ENCODE measurements at regions not wholly inside any gene's neighbourhood (a gene's known extent, or its start where the extent isn't known, plus 50 kb on each side); places are given as distances from the start of the nearest gene placed in this dataset.

DNA sequence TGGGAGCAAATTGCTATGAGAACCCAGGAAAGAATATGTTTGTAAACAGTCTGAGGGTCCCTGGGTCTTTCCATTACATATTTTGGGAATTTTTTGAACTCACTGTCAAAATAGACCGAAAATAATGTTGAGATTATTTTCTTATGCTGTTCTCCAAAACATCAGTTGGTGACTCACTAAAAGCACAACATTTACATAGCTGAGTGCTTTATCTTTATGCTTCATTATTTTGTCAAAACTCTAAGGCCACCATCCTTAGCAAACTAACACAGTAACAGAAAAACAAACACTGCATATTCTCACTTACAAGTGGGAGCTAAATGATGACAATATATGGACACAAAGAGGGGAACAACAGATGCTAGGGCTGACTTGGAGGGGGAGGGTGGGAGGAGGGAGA lies 459.3 kb downstream of the ADGRL2 start:
- TF ChIP-seq, protein P1, sequence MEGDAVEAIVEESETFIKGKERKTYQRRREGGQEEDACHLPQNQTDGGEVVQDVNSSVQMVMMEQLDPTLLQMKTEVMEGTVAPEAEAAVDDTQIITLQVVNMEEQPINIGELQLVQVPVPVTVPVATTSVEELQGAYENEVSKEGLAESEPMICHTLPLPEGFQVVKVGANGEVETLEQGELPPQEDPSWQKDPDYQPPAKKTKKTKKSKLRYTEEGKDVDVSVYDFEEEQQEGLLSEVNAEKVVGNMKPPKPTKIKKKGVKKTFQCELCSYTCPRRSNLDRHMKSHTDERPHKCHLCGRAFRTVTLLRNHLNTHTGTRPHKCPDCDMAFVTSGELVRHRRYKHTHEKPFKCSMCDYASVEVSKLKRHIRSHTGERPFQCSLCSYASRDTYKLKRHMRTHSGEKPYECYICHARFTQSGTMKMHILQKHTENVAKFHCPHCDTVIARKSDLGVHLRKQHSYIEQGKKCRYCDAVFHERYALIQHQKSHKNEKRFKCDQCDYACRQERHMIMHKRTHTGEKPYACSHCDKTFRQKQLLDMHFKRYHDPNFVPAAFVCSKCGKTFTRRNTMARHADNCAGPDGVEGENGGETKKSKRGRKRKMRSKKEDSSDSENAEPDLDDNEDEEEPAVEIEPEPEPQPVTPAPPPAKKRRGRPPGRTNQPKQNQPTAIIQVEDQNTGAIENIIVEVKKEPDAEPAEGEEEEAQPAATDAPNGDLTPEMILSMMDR (IDR thresholded peaks at IDR 0.05), result no peak
- TF ChIP-seq POLR2A (IDR thresholded peaks at IDR 0.05) (no peak), POLR2AphosphoS5 (IDR thresholded peaks at IDR 0.05) (no peak)
